Vagina (tissue), 2 donors: ENCODE measurements at regions not wholly inside any gene's neighbourhood (a gene's known extent, or its start where the extent isn't known, plus 50 kb on each side); places are given as distances from the start of the nearest gene placed in this dataset.

ENCODE experiments used
- DNase-seq, 2 donors: peaks; one replicate each; pipeline ENCODE4 v3.0.0-alpha.2; 2017; ENCODE audit errors: extremely low spot score in 2 of 2
- H3K27ac ChIP-seq: fragments of 200-600 bp; sonication (generic); one replicate; pipeline ENCODE4 v1.5.1; 2019
- H3K27me3 ChIP-seq: fragments of 200-600 bp; sonication (generic); one replicate; pipeline ENCODE4 v1.5.1; 2019
- H3K36me3 ChIP-seq, 2 donors: fragments of 200-600 bp; sonication (generic); one replicate each; pipeline ENCODE4 v1.5.1; 2017 to 2019
- H3K4me1 ChIP-seq: fragments of 200-600 bp; sonication (generic); one replicate; pipeline ENCODE4 v1.5.1; 2019
- H3K4me3 ChIP-seq, 2 donors: fragments of 200-600 bp; sonication (generic); 1 replicate in 1 of 2; 2 replicates in 1 of 2; pipeline ENCODE4 v1.5.1; 2016 to 2019
- H3K9me3 ChIP-seq: fragments of 200-600 bp; sonication (generic); one replicate; pipeline ENCODE4 v1.5.1; 2019
- POLR2A ChIP-seq, 2 donors: fragments of 450-650 bp; IDR thresholded peaks; one replicate each; pipeline ENCODE4 v1.6.1; 2017; ENCODE audit warnings: antibody characterized with exemption in 2 of 2, mild to moderate bottlenecking in 2 of 2, moderate library complexity in 2 of 2
- POLR2AphosphoS5 ChIP-seq, 2 donors: sonication (generic); formaldehyde crosslinking; IDR thresholded peaks; one replicate each; pipeline ENCODE4 v1.9.0; 2017; ENCODE audit warnings: antibody characterized with exemption in 2 of 2, mild to moderate bottlenecking in 2 of 2, low read depth in 1 of 2; ENCODE audit not compliant: insufficient read depth in 1 of 2
- intact Hi-C: fragments of 100-400 bp; cut with DNase I; formaldehyde crosslinking; loops from one replicate; pipeline ENCODE4 v1.15.1; 2023
- TF ChIP-seq, protein P1 (sequence below), 3 experiments: fragments of 450-650 bp in 2 of 3; fragments of 200-600 bp in 1 of 3; sonication (generic) in 1 of 3; IDR thresholded peaks; one replicate each; pipeline ENCODE4 v1.5.1; 2017 to 2019; ENCODE audit warnings: antibody characterized with exemption in 3 of 3, mild to moderate bottlenecking in 2 of 3, moderate library complexity in 2 of 3

DNA sequence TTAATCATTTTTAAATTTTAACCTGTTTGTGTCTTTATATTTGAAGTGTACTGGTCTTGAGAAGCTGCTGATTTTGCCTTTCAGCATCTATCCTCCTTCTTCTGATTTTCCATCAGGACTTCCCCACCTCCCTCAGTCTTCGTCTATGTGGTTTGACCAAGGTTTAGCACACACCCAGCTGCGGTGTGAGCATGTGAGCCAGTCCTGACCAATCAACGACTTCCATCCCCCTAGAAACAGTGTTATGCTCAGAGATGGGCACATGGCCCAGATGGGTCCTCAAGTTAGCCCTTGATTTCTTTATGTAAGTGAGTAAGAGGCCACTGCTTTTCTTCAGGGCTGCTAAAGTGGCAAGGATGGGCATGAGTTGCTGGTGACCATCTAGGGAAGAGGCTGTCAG, 190.8 kb downstream of the MATN1 start:
- H3K9me3 ChIP-seq, result no peaks in the 10 kb centered on the region
- no peaks in the 10 kb centered on the region for H3K4me1 ChIP-seq
- H3K4me3 ChIP-seq, result no peak overlapping the region
- H3K36me3 ChIP-seq, result no peaks in the 10 kb centered on the region
- intact Hi-C loops, result no loop called here
- no peak overlapping the region for H3K27ac ChIP-seq
- DNase-seq, result no peak
- TF ChIP-seq POLR2AphosphoS5 (IDR thresholded peaks at IDR 0.05; ENCODE audit: insufficient read depth in 1 of 2, low read depth in 1 of 2) (no peak), POLR2A (IDR thresholded peaks at IDR 0.05) (no peak)
- TF ChIP-seq, protein P1, sequence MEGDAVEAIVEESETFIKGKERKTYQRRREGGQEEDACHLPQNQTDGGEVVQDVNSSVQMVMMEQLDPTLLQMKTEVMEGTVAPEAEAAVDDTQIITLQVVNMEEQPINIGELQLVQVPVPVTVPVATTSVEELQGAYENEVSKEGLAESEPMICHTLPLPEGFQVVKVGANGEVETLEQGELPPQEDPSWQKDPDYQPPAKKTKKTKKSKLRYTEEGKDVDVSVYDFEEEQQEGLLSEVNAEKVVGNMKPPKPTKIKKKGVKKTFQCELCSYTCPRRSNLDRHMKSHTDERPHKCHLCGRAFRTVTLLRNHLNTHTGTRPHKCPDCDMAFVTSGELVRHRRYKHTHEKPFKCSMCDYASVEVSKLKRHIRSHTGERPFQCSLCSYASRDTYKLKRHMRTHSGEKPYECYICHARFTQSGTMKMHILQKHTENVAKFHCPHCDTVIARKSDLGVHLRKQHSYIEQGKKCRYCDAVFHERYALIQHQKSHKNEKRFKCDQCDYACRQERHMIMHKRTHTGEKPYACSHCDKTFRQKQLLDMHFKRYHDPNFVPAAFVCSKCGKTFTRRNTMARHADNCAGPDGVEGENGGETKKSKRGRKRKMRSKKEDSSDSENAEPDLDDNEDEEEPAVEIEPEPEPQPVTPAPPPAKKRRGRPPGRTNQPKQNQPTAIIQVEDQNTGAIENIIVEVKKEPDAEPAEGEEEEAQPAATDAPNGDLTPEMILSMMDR (IDR thresholded peaks at IDR 0.05), result no peak
- no peaks in the 10 kb centered on the region for H3K27me3 ChIP-seq

DNA sequence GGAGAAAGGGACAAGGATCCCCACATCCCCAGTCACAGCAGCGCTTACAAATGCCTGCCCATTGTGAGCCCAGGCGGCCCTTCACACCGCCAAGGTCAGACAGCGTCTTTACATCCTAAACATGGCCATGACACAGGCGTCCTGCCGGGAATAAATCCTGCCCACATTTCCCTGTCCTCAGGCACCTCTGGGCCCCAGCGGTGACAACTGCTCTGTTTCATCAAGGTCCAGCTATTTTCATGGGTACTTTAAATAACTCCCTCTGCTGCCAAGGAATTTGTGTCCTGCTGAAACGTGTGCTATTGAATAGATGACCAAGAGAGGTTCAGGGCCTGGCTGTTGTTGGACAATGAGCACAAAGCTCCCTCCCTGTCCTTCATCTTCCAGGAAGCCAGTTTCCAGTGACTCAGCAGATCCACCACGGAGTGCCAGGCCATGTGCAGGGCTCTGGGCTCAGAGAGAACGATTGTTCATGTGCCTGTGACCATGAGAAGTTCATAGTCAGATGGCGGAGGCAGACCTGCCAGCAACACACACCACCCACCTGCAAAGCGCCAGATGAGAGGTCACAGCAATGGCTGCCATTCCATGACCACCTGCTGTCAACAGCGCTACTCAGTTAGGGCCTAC, 195.8 kb downstream of the MATN1 start:
- DNase-seq, result no peak
- no peak for TF ChIP-seq POLR2AphosphoS5 (IDR thresholded peaks at IDR 0.05; ENCODE audit: insufficient read depth in 1 of 2, low read depth in 1 of 2)
- no peak for TF ChIP-seq POLR2A (IDR thresholded peaks at IDR 0.05)
- TF ChIP-seq, protein P1 (IDR thresholded peaks at IDR 0.05), result no peak
- intact Hi-C loops, result loop anchor here (10.0 kb wide), 1 partner anchor 167 kb away; no protein-coding TSS in a partner anchor
- Histone ChIP-seq H3K4me3 (no peak overlapping the region), H3K9me3 (no peaks in the 10 kb centered on the region), H3K36me3 (no peaks in the 10 kb centered on the region), H3K27ac (peak overlapping the region; percentile 88), H3K4me1 (peaks cover 35% of the 10 kb centered on the region), H3K27me3 (no peaks in the 10 kb centered on the region)

DNA sequence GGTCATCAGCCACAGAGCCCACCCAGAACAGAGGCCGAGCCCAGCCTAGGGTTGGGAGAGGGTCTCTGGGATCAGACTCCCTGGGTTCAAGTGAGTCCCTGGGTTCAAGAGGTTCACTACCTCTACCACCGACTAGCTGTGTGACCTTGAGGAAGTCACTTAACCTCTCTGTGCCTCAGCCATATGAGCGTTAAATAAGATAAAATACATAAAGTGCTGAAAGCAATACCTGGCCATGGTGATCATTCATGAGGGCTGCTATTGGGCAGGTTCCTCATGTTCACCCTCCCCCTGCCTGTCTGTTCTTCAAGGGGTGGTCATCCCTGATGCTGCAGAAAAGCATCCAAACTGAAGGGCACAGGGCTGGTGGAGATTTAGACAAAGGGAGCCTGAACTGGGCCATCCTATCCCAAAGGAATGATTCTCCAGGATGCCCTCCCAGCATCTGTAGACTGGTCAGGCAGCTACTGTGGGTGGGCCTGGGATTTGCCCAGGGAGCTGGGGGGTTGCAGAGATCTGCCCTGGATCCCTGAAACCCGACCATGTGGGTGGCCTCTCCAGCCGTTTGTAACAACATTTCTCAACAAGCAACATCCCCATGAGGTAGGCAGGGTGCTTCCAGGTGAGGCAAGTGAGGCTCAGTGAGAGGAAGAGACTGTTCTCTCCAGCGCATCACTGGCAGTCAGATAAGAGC, 196.6 kb downstream of the MATN1 start:
- Histone ChIP-seq H3K9me3 (no peaks in the 10 kb centered on the region), H3K4me3 (no peak overlapping the region), H3K36me3 (no peaks in the 10 kb centered on the region), H3K27ac (peak overlapping the region; percentile 88), H3K4me1 (peaks cover 40% of the 10 kb centered on the region), H3K27me3 (no peaks in the 10 kb centered on the region)
- intact Hi-C loops, result loop anchor here (10.0 kb wide), 1 partner anchor 168 kb away; no protein-coding TSS in a partner anchor
- no peak for TF ChIP-seq POLR2AphosphoS5 (IDR thresholded peaks at IDR 0.05; ENCODE audit: insufficient read depth in 1 of 2, low read depth in 1 of 2)
- no peak for TF ChIP-seq POLR2A (IDR thresholded peaks at IDR 0.05)
- TF ChIP-seq, protein P1 (IDR thresholded peaks at IDR 0.05), result no peak
- no peak for DNase-seq

DNA sequence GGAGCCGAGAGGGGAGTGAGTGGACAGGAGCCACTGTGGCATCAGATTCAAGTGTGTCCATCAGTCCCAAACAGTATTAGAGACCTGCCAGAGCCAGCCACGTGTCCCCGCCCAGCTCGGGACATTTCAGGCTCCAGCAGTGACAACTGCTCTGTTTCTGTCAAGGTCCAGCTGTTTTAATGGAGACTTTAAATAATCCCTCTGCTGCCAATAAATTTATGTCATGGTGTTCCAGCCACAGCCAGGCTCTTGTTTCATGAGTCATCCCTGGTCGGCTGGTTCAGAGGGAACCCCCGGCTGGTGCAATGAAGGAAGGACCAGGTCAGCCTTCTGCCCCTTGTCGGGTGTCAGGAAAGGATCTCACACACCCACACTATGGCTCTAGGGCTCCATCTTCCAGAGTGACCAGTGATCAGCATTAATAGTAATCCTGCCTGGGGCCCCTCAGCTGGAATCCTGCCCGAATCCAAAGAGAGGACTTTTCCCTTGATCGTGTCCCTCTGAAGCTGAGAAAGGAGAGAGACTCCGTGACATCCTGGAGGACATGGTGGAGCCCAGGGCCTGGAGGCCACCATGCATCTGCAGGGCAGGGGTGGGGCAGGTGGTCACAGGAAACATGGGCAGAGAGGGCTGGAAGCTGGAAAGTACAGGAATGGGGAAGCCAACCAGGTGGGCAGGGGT, 197.3 kb downstream of the MATN1 start:
- intact Hi-C loops, result loop anchor here (10.0 kb wide), 1 partner anchor 169 kb away; no protein-coding TSS in a partner anchor
- peak in 1 of 2 donors; percentile 59 for TF ChIP-seq POLR2AphosphoS5 (IDR thresholded peaks at IDR 0.05; ENCODE audit: insufficient read depth in 1 of 2, low read depth in 1 of 2)
- no peak for TF ChIP-seq POLR2A (IDR thresholded peaks at IDR 0.05)
- TF ChIP-seq, protein P1 (IDR thresholded peaks at IDR 0.05), result no peak
- Histone ChIP-seq H3K9me3 (no peaks in the 10 kb centered on the region), H3K27ac (peak overlapping the region; percentile 88), H3K36me3 (no peaks in the 10 kb centered on the region), H3K4me3 (no peak overlapping the region), H3K27me3 (no peaks in the 10 kb centered on the region), H3K4me1 (peaks cover 46% of the 10 kb centered on the region)
- DNase-seq, result no peak
